ENCODE measurements at regions not wholly inside any gene's neighbourhood (a gene's known extent, or its start where the extent isn't known, plus 50 kb on each side); places are given as distances from the start of the nearest gene placed in this dataset.
A peak's percentile ranks its signal among the peaks of the same experiment; 100 is the strongest.

GRCh38 chr12:132428936-132429601 is 60.9 kb upstream of the FBRSL1 start:
- ATAC-seq = no peak
- no peak for TF ChIP-seq ZC3H10 (CRISPR knock-in tag; IDR thresholded peaks at IDR 0.05)
- no peak for TF ChIP-seq OSR1 (CRISPR knock-in tag; IDR thresholded peaks at IDR 0.05)
- no peak for TF ChIP-seq POU6F1 (CRISPR knock-in tag; IDR thresholded peaks at IDR 0.05; ENCODE audit: borderline replicate concordance, low read depth)

- peak; percentile 35; the same call in 1 of the 3 replicates for ATAC-seq
- no peak for TF ChIP-seq TSHZ2 (CRISPR knock-in tag; IDR thresholded peaks at IDR 0.05)
- TF ChIP-seq RARB (CRISPR knock-in tag; IDR thresholded peaks at IDR 0.05) = no peak
- no peak for TF ChIP-seq BACH2 (CRISPR knock-in tag; IDR thresholded peaks at IDR 0.05; ENCODE audit: borderline replicate concordance)
- TF ChIP-seq ZFP3 (CRISPR knock-in tag; IDR thresholded peaks at IDR 0.05) = no peak
- no peak for TF ChIP-seq ZNF565 (CRISPR knock-in tag; conservative IDR thresholded peaks at IDR 0.05; ENCODE audit: low read depth)
- TF ChIP-seq POU6F1 (CRISPR knock-in tag; IDR thresholded peaks at IDR 0.05; ENCODE audit: borderline replicate concordance, low read depth) = no peak
- no peak for TF ChIP-seq PPARA (CRISPR knock-in tag; IDR thresholded peaks at IDR 0.05; ENCODE audit: borderline replicate concordance)
- TF ChIP-seq ZC3H10 (CRISPR knock-in tag; IDR thresholded peaks at IDR 0.05) = no peak
- TF ChIP-seq TCF4 (CRISPR knock-in tag; IDR thresholded peaks at IDR 0.05; ENCODE audit: borderline replicate concordance) = no peak
- TF ChIP-seq TOX (CRISPR knock-in tag; IDR thresholded peaks at IDR 0.05; ENCODE audit: borderline replicate concordance) = no peak
- TF ChIP-seq PATZ1 (CRISPR knock-in tag; IDR thresholded peaks at IDR 0.05; ENCODE audit: borderline replicate concordance) = no peak
- no peak for TF ChIP-seq ZFP30 (CRISPR knock-in tag; IDR thresholded peaks at IDR 0.05)
- TF ChIP-seq ISL1 (CRISPR knock-in tag; IDR thresholded peaks at IDR 0.05) = no peak
- TF ChIP-seq OSR1 (CRISPR knock-in tag; IDR thresholded peaks at IDR 0.05) = no peak
- TF ChIP-seq ESRRG (CRISPR knock-in tag; IDR thresholded peaks at IDR 0.05) = no peak
- no peak for TF ChIP-seq ZNF70 (CRISPR knock-in tag; IDR thresholded peaks at IDR 0.05)
- no peak for TF ChIP-seq CSRNP3 (CRISPR knock-in tag; IDR thresholded peaks at IDR 0.05)
- TF ChIP-seq CSDC2 (CRISPR knock-in tag; IDR thresholded peaks at IDR 0.05) = no peak
- no peak for TF ChIP-seq GLIS3 (CRISPR knock-in tag; IDR thresholded peaks at IDR 0.05)
- TF ChIP-seq SNAI2 (CRISPR knock-in tag; IDR thresholded peaks at IDR 0.05) = no peak
These were observed 61.7 kb upstream of the FBRSL1 start for GRCh38 chr12:132427999-132428935.

Data from SK-N-SH treated with all-trans-retinoic acid at 6 μM for 48 hours (cell line).